Colonic mucosa (tissue), 4 donors: ENCODE measurements at regions not wholly inside any gene's neighbourhood (a gene's known extent, or its start where the extent isn't known, plus 50 kb on each side); places are given as distances from the start of the nearest gene placed in this dataset.

Experiments used
- DNase-seq: peaks from one replicate; pipeline ENCODE4 v3.0.0-alpha.2; 2020
- H3K27ac ChIP-seq: fragments of 200-600 bp; one replicate; pipeline ENCODE4 v1.8.0; 2021
- H3K27me3 ChIP-seq: fragments of 200-600 bp; one replicate; pipeline ENCODE4 v1.8.0; 2021
- H3K36me3 ChIP-seq: fragments of 200-600 bp; one replicate; pipeline ENCODE4 v1.8.0; 2021
- H3K4me1 ChIP-seq: fragments of 200-600 bp; one replicate; pipeline ENCODE4 v1.8.0; 2021; ENCODE audit warnings: mild to moderate bottlenecking
- H3K4me3 ChIP-seq: fragments of 200-600 bp; one replicate; pipeline ENCODE4 v1.8.0; 2021
- H3K9ac ChIP-seq, 2 donors: one replicate each; pipeline ENCODE4 v1.7.0; 2013; ENCODE audit warnings: control low read depth in 2 of 2, low read depth in 2 of 2, low read length in 2 of 2
- H3K9me3 ChIP-seq: fragments of 200-600 bp; one replicate; pipeline ENCODE4 v1.8.0; 2021
- intact Hi-C: fragments of 100-400 bp; cut with DNase I; formaldehyde crosslinking; loops from one replicate; pipeline ENCODE4 v1.14.1; 2022
- TF ChIP-seq, protein P1 (sequence below): fragments of 200-600 bp; IDR thresholded peaks from one replicate; pipeline ENCODE4 v1.8.0; 2022; ENCODE audit warnings: antibody characterized with exemption, mild to moderate bottlenecking
- donor health status: healthy.
- donor health status: DM: no; HTN: no; CAD: no.
- donor health status: DM: no; HTN: no; CAD: no.

GRCh38 chr3:84547971-84548970, 410.5 kb upstream of the CADM2 start:
- DNase-seq = no peak
- Histone ChIP-seq H3K27ac (no peak overlapping the region), H3K27me3 (no peaks in the 10 kb centered on the region), H3K4me1 (no peaks in the 10 kb centered on the region), H3K9ac (no peak overlapping the region), H3K36me3 (no peaks in the 10 kb centered on the region), H3K9me3 (no peaks in the 10 kb centered on the region), H3K4me3 (no peak overlapping the region)
- TF ChIP-seq, protein P1, sequence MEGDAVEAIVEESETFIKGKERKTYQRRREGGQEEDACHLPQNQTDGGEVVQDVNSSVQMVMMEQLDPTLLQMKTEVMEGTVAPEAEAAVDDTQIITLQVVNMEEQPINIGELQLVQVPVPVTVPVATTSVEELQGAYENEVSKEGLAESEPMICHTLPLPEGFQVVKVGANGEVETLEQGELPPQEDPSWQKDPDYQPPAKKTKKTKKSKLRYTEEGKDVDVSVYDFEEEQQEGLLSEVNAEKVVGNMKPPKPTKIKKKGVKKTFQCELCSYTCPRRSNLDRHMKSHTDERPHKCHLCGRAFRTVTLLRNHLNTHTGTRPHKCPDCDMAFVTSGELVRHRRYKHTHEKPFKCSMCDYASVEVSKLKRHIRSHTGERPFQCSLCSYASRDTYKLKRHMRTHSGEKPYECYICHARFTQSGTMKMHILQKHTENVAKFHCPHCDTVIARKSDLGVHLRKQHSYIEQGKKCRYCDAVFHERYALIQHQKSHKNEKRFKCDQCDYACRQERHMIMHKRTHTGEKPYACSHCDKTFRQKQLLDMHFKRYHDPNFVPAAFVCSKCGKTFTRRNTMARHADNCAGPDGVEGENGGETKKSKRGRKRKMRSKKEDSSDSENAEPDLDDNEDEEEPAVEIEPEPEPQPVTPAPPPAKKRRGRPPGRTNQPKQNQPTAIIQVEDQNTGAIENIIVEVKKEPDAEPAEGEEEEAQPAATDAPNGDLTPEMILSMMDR = peak; percentile 40
- intact Hi-C loops = loop anchor here (5.0 kb wide), 2 partner anchors 814 to 1029 kb away; no protein-coding TSS in a partner anchor

DNA sequence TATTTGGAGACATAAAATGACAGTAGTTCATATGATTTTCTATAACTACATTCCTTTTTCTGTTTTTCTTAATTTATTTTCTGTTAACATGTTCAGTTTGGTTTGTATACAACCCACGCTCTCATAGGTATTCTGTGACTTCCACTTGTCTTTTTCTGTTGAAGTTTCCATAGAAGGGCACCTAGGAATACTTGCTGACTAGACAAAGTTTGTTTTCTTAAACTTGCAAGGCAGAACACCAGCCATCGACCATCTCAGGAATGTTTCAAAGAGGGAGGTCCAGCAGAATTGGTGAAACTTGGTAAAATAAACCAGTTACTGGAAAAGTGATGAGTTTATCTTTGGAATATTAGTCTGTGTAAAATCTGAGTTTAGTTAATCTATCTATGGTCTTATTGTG, 403.2 kb upstream of the CADM2 start:
- TF ChIP-seq, protein P1 = no peak
- intact Hi-C loops = no loop called here
- Histone ChIP-seq H3K36me3 (no peaks in the 10 kb centered on the region), H3K4me3 (no peak overlapping the region), H3K27ac (no peak overlapping the region), H3K4me1 (no peaks in the 10 kb centered on the region), H3K27me3 (no peaks in the 10 kb centered on the region), H3K9me3 (no peaks in the 10 kb centered on the region), H3K9ac (no peak overlapping the region)
- no peak for DNase-seq

GRCh38 chr3:84566256-84566655, 392.5 kb upstream of the CADM2 start:
- H3K36me3 ChIP-seq = no peaks in the 10 kb centered on the region
- intact Hi-C loops = no loop called here
- H3K4me3 ChIP-seq = no peak overlapping the region
- H3K9ac ChIP-seq = no peak overlapping the region
- no peaks in the 10 kb centered on the region for H3K9me3 ChIP-seq
- no peaks in the 10 kb centered on the region for H3K27me3 ChIP-seq
- DNase-seq = no peak
- H3K4me1 ChIP-seq = no peaks in the 10 kb centered on the region
- H3K27ac ChIP-seq = no peak overlapping the region
- TF ChIP-seq, protein P1 = no peak

DNA sequence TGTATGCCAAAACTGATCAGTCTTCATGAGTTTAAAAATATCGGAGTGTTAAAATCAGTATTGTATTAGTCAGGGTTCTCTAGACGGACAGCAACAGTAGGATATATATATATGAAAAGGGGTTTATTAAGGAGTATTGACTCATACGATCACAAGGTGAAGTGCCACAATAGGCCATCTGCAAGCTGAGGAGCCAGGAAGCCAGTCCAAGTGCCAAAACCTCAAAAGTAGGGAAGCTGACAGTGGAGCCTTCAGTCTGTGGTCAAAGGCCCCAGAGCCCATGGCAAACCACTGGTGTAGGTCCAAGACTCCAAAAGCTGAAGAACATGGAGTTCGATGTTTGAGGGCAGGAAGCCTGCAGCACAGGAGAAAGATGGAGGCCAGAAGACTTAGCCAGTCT, 391.0 kb upstream of the CADM2 start:
- H3K4me1 ChIP-seq = no peaks in the 10 kb centered on the region
- DNase-seq = no peak
- no peak overlapping the region for H3K27ac ChIP-seq
- H3K9me3 ChIP-seq = no peaks in the 10 kb centered on the region
- intact Hi-C loops = no loop called here
- TF ChIP-seq, protein P1 = no peak
- no peak overlapping the region for H3K4me3 ChIP-seq
- no peak overlapping the region for H3K9ac ChIP-seq
- no peaks in the 10 kb centered on the region for H3K27me3 ChIP-seq
- H3K36me3 ChIP-seq = no peaks in the 10 kb centered on the region

GRCh38 chr3:84573962-84574361, 384.8 kb upstream of the CADM2 start:
- TF ChIP-seq, protein P1 = no peak
- H3K9ac ChIP-seq = no peak overlapping the region
- H3K4me1 ChIP-seq = no peaks in the 10 kb centered on the region
- no peaks in the 10 kb centered on the region for H3K9me3 ChIP-seq
- DNase-seq = no peak
- H3K27me3 ChIP-seq = no peaks in the 10 kb centered on the region
- no peak overlapping the region for H3K27ac ChIP-seq
- H3K4me3 ChIP-seq = no peak overlapping the region
- no peaks in the 10 kb centered on the region for H3K36me3 ChIP-seq
- intact Hi-C loops = no loop called here
